Left lung (tissue), 4 donors: ENCODE measurements at regions not wholly inside any gene's neighbourhood (a gene's known extent, or its start where the extent isn't known, plus 50 kb on each side); places are given as distances from the start of the nearest gene placed in this dataset.
"Not testable (repeated sequence)": the region's sequence is repeated elsewhere in the genome, so short reads cannot be mapped to it uniquely, and the experiment has no call there.

Source experiments
- ATAC-seq: fragments of 200-7000 bp; cut with Tn5 transposase; one replicate; pipeline ENCODE4 v1.9.1; 2020; ENCODE audit warnings: moderate library complexity
- DNase-seq, 4 donors: peaks; one replicate each; pipeline ENCODE4 v3.0.0-alpha.2; 2013 to 2020
- H3K27ac ChIP-seq, 2 donors: fragments of 200-600 bp; sonication (generic) in 1 of 2; one replicate each; pipeline versions ENCODE4 v1.5.0 to v1.8.0; 2020 to 2021
- H3K27me3 ChIP-seq, 2 donors: fragments of 200-600 bp; sonication (generic) in 1 of 2; one replicate each; pipeline versions ENCODE4 v1.5.0 to v1.8.0; 2020 to 2021
- H3K36me3 ChIP-seq, 2 donors: fragments of 200-600 bp; sonication (generic) in 1 of 2; one replicate each; pipeline versions ENCODE4 v1.5.0 to v1.8.0; 2020 to 2021
- H3K4me1 ChIP-seq, 2 donors: fragments of 200-600 bp; one replicate each; pipeline ENCODE4 v1.8.0; 2021
- H3K4me3 ChIP-seq, 2 donors: fragments of 200-600 bp; sonication (generic) in 1 of 2; one replicate each; pipeline versions ENCODE4 v1.5.0 to v1.8.0; 2020 to 2021; ENCODE audit warnings: mild to moderate bottlenecking in 1 of 2
- H3K9me3 ChIP-seq, 2 donors: fragments of 200-600 bp; sonication (generic) in 1 of 2; one replicate each; pipeline versions ENCODE4 v1.5.0 to v1.8.0; 2020 to 2021
- intact Hi-C, 2 donors: fragments of 100-400 bp; cut with DNase I; formaldehyde crosslinking; loops; one replicate each; pipeline versions ENCODE4 v1.11.2 to v1.14.2; 2022
- TF ChIP-seq, protein P1 (sequence below), 2 donors: fragments of 200-600 bp; sonication (generic) in 1 of 2; IDR thresholded peaks; one replicate each; pipeline versions ENCODE4 v1.5.0 to v1.8.0; 2021; ENCODE audit warnings: antibody characterized with exemption in 2 of 2
- donor health status: DM: no; HTN: yes; CAD: no.
- donor health status: DM: no; HTN: no; CAD: no.

DNA sequence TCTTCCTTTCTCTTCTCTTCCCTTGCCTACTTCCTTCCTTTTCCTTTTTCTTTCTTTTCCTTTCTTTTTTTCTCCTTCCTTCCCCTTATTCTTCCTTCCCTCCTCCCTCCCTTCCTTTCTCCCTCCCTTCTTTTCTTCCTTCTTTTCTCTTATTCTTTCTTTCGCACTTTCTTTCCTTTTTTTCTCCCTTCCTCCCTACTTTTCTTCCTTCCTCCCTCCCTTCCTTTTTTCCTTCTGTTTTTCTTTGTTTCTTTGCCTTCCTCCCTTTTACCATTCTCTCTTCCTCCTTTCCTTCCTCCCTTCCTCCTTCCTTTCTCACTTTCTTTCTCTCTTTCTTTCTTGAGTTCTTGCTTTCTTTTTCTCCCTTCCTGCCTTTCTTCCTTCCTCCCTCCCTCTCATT is 416.5 kb downstream of the ANKRD30B start:
- peaks cover 0 to 14% of the 10 kb centered on the region in 2 donors for H3K27me3 ChIP-seq
- H3K27ac ChIP-seq, ATAC-seq, H3K36me3 ChIP-seq, DNase-seq, H3K4me3 ChIP-seq, H3K9me3 ChIP-seq, H3K4me1 ChIP-seq, intact Hi-C loops: not testable (repeated sequence)

DNA sequence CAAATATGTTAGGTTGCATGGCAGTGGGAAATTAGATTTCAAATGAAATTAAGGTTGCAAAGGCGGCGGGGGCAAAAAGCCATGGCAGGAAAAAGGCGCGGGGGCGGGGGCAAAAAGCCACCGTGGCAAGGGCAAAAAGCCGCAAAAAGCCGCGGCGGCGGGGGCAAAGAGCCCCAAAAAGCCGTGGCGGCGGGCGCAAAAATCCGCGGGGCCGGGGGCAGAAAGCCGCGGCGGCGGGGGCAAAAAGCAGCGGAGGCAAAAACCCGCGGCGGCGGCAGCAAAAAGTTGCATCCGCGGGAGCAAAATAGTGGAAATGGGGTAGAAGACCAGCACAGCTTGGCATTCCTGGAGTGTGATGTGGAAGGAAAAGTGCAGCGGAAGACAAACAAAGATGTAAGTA is 417.1 kb downstream of the ANKRD30B start:
- peaks cover 0 to 14% of the 10 kb centered on the region in 2 donors for H3K27me3 ChIP-seq
- H3K4me3 ChIP-seq, result no peak overlapping the region
- peaks cover 0 to 4% of the 10 kb centered on the region in 2 donors for H3K9me3 ChIP-seq
- no peaks in the 10 kb centered on the region for H3K4me1 ChIP-seq
- DNase-seq (peak in 1 of 4 donors; percentile 44), ATAC-seq (no peak)
- intact Hi-C loops, result no loop called here
- TF ChIP-seq, protein P1, sequence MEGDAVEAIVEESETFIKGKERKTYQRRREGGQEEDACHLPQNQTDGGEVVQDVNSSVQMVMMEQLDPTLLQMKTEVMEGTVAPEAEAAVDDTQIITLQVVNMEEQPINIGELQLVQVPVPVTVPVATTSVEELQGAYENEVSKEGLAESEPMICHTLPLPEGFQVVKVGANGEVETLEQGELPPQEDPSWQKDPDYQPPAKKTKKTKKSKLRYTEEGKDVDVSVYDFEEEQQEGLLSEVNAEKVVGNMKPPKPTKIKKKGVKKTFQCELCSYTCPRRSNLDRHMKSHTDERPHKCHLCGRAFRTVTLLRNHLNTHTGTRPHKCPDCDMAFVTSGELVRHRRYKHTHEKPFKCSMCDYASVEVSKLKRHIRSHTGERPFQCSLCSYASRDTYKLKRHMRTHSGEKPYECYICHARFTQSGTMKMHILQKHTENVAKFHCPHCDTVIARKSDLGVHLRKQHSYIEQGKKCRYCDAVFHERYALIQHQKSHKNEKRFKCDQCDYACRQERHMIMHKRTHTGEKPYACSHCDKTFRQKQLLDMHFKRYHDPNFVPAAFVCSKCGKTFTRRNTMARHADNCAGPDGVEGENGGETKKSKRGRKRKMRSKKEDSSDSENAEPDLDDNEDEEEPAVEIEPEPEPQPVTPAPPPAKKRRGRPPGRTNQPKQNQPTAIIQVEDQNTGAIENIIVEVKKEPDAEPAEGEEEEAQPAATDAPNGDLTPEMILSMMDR (IDR thresholded peaks at IDR 0.05), result no peak
- H3K27ac ChIP-seq, result no peak overlapping the region
- no peaks in the 10 kb centered on the region for H3K36me3 ChIP-seq

DNA sequence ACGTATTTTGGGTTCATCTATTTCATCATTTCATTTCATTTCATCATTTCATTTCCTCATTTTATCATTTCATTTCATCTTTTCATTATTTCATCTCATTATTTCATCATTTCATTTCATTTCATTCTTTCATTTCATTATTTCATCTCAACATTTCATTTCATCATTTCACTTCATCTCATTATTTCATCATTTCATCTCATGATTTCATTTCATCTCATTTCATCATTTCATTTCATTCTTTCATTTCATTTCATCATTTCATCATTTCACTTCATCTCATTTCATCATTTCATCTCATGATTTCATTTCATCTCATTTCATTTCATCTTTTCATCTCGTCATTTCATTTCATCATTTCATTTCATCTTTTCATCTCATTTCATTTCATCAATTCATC is 445.1 kb downstream of the ANKRD30B start:
- Histone ChIP-seq H3K27me3 (peaks cover 11 to 16% of the 10 kb centered on the region in 2 donors), H3K9me3 (peaks cover 0 to 14% of the 10 kb centered on the region in 2 donors)
- H3K4me3 ChIP-seq, H3K27ac ChIP-seq, DNase-seq, H3K4me1 ChIP-seq, intact Hi-C loops, H3K36me3 ChIP-seq, ATAC-seq: not testable (repeated sequence)

DNA sequence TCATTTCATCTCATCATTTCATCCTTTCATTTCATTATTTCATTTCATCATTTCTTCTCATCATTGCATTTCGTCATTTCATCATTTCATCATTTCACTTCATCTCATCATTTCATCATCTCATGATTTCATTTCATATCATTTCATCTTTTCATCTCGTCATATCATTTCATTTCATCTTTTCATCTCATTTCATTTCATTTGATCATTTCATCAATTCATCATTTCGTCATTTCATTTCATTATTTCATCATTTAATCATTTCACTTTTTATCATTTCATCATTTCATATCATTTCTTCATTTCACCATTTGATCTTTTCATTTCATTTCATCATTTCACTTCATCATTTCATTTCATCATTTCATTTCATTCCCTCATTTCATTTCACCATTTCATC is 445.8 kb downstream of the ANKRD30B start:
- H3K27ac ChIP-seq, DNase-seq, ATAC-seq, H3K4me1 ChIP-seq, intact Hi-C loops, H3K4me3 ChIP-seq, H3K36me3 ChIP-seq: not testable (repeated sequence)
- Histone ChIP-seq H3K9me3 (peaks cover 0 to 14% of the 10 kb centered on the region in 2 donors), H3K27me3 (peaks cover 13 to 23% of the 10 kb centered on the region in 2 donors)

DNA sequence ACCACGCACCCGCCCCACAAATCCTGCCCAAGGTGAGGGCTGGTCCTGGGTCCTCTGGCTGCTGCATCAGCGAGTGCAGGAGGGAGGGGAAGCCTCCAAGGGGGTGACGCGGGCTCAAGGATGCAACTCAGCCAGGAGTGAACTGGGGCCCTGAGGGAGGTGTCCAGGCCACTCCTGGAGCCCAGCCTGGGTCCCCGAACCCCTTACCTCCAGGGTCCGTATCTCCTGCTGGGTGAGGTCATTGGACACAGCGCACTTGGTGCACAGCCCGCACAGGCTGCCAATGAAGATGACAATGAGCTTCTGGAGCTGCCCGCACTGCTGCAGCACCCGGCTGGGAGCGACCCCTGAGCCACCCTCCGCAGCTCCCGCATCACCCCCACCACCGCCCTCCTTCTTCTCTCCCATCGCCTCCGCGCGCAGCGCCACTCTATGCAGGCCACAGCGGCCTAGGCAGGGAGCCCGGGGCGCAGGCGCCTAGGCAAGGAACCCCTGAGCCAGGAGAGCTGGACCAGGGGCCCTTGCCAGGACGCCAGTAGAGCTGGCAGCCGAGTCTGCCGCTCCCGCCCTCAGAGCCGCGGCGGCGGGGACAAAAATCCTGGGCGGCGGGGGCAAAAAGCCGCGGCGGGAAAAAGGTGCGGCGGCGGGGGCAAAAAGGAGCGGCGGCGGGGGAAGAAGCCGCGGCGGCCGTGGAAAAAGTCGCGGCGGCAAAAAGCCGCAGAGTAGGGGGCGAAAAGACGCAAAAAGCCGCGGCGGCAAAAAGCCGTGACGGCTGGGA is 449.6 kb downstream of the ANKRD30B start:
- H3K27ac ChIP-seq, ATAC-seq, H3K4me3 ChIP-seq, H3K36me3 ChIP-seq, H3K4me1 ChIP-seq, intact Hi-C loops: not testable (repeated sequence)
- peaks cover 13 to 28% of the 10 kb centered on the region in 2 donors for H3K27me3 ChIP-seq
- H3K9me3 ChIP-seq, result peaks cover 0 to 13% of the 10 kb centered on the region in 2 donors
- peak in 1 of 4 donors; percentile 69 for DNase-seq

DNA sequence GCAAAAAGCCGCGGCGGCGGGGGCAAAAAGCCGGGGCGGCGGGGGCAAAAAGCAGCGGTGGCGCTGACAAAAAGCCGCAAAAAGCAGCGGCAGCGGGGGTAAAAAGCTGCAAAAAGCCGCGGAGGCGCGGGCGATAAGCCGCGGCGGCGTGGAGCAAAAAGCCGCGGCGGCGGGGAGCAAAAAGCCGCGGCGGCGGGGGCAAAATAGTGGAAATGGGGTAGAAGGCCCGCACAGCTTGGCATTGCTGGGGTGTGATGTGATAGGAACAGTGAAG is 450.1 kb downstream of the ANKRD30B start:
- Histone ChIP-seq H3K27ac (no peak overlapping the region), H3K4me3 (no peak overlapping the region), H3K27me3 (peaks cover 13 to 28% of the 10 kb centered on the region in 2 donors), H3K36me3 (no peaks in the 10 kb centered on the region), H3K4me1 (no peaks in the 10 kb centered on the region), H3K9me3 (peaks cover 0 to 13% of the 10 kb centered on the region in 2 donors)
- ATAC-seq (no peak), DNase-seq (peak in 1 of 4 donors; percentile 50)
- TF ChIP-seq, protein P1 (IDR thresholded peaks at IDR 0.05), result no peak
- intact Hi-C loops, result no loop called here
